ENCODE measurements at regions not wholly inside any gene's neighbourhood (a gene's known extent, or its start where the extent isn't known, plus 50 kb on each side); places are given as distances from the start of the nearest gene placed in this dataset.

GRCh38 chr3:110430146-110430545, 641.5 kb upstream of the NECTIN3 start:
- TF ChIP-seq, protein P1, sequence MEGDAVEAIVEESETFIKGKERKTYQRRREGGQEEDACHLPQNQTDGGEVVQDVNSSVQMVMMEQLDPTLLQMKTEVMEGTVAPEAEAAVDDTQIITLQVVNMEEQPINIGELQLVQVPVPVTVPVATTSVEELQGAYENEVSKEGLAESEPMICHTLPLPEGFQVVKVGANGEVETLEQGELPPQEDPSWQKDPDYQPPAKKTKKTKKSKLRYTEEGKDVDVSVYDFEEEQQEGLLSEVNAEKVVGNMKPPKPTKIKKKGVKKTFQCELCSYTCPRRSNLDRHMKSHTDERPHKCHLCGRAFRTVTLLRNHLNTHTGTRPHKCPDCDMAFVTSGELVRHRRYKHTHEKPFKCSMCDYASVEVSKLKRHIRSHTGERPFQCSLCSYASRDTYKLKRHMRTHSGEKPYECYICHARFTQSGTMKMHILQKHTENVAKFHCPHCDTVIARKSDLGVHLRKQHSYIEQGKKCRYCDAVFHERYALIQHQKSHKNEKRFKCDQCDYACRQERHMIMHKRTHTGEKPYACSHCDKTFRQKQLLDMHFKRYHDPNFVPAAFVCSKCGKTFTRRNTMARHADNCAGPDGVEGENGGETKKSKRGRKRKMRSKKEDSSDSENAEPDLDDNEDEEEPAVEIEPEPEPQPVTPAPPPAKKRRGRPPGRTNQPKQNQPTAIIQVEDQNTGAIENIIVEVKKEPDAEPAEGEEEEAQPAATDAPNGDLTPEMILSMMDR (IDR thresholded peaks at IDR 0.05): no peak
- TF ChIP-seq POLR2A (IDR thresholded peaks at IDR 0.05): no peak
- no peak for TF ChIP-seq POLR2AphosphoS5 (IDR thresholded peaks at IDR 0.05)

Measured in prostate gland (tissue), 2 donors.